ENCODE measurements at regions not wholly inside any gene's neighbourhood (a gene's known extent, or its start where the extent isn't known, plus 50 kb on each side); places are given as distances from the start of the nearest gene placed in this dataset.

- no peak for DNase-seq (ENCODE audit: low spot score)
- intact Hi-C loops (cut with micrococcal nuclease; ENCODE audit: unreplicated experiment), result no loop called here
- Histone ChIP-seq H3K27me3 (replicated peaks; ENCODE audit: insufficient read depth, low read depth, low read length, poor library complexity) (no peaks in the 10 kb centered on the region), H3K27ac (ENCODE audit: low read depth, low read length, poor library complexity, severe bottlenecking) (no peak overlapping the region), H3K9me3 (ENCODE audit: low read depth, low read length, poor library complexity, severe bottlenecking) (no peaks in the 10 kb centered on the region), H3K4me3 (ENCODE audit: low read depth, low read length, poor library complexity, severe bottlenecking) (no peak overlapping the region), H3K36me3 (ENCODE audit: insufficient read depth, low read length, poor library complexity, severe bottlenecking) (no peaks in the 10 kb centered on the region), H3K4me1 (ENCODE audit: insufficient read depth, low read length, poor library complexity, severe bottlenecking) (peaks cover 9% of the 10 kb centered on the region)
- ChIA-PET POLR2A (ENCODE audit: low non-redundant PET) (no interaction called here), CTCF (no interaction called here)
- BruUV-seq (replicated peaks), result no TSS peak
- no peak for TF ChIP-seq CTCF (conservative IDR thresholded peaks at IDR 0.05; ENCODE audit: low read depth, low read length)
- TF ChIP-seq EZH2 (IDR thresholded peaks at IDR 0.05; ENCODE audit: borderline replicate concordance, low read depth, low read length, poor library complexity, severe bottlenecking), result no peak
These were observed 299.9 kb downstream of the ZEB2 start for GRCh38 chr2:144219979-144220378.

GRCh38 chr2:144217853-144218633 is 301.9 kb downstream of the ZEB2 start:
- Histone ChIP-seq H3K9me3 (ENCODE audit: low read depth, low read length, poor library complexity, severe bottlenecking) (no peaks in the 10 kb centered on the region), H3K27ac (ENCODE audit: low read depth, low read length, poor library complexity, severe bottlenecking) (no peak overlapping the region), H3K36me3 (ENCODE audit: insufficient read depth, low read length, poor library complexity, severe bottlenecking) (no peaks in the 10 kb centered on the region), H3K27me3 (replicated peaks; ENCODE audit: insufficient read depth, low read depth, low read length, poor library complexity) (no peaks in the 10 kb centered on the region), H3K4me3 (ENCODE audit: low read depth, low read length, poor library complexity, severe bottlenecking) (no peak overlapping the region), H3K4me1 (ENCODE audit: insufficient read depth, low read length, poor library complexity, severe bottlenecking) (peaks cover 9% of the 10 kb centered on the region)
- CTCF ChIA-PET, result no interaction called here
- DNase-seq (ENCODE audit: low spot score), result no peak
- intact Hi-C loops (cut with micrococcal nuclease; ENCODE audit: unreplicated experiment), result no loop called here
- TF ChIP-seq CTCF (conservative IDR thresholded peaks at IDR 0.05; ENCODE audit: low read depth, low read length) (no peak), EZH2 (IDR thresholded peaks at IDR 0.05; ENCODE audit: borderline replicate concordance, low read depth, low read length, poor library complexity, severe bottlenecking) (no peak)
- POLR2A ChIA-PET (ENCODE audit: low non-redundant PET), result no interaction called here
- BruUV-seq (replicated peaks), result no TSS peak

- H3K27me3 ChIP-seq (replicated peaks; ENCODE audit: insufficient read depth, low read depth, low read length, poor library complexity), result no peaks in the 10 kb centered on the region
- no peak for TF ChIP-seq CTCF (conservative IDR thresholded peaks at IDR 0.05; ENCODE audit: low read depth, low read length)
- no peak for TF ChIP-seq EZH2 (IDR thresholded peaks at IDR 0.05; ENCODE audit: borderline replicate concordance, low read depth, low read length, poor library complexity, severe bottlenecking)
- H3K36me3 ChIP-seq (ENCODE audit: insufficient read depth, low read length, poor library complexity, severe bottlenecking), result no peaks in the 10 kb centered on the region
- CTCF ChIA-PET, result no interaction called here
- BruUV-seq (replicated peaks), result no TSS peak
- no peak for DNase-seq (ENCODE audit: low spot score)
- POLR2A ChIA-PET (ENCODE audit: low non-redundant PET), result no interaction called here
- no peaks in the 10 kb centered on the region for H3K9me3 ChIP-seq (ENCODE audit: low read depth, low read length, poor library complexity, severe bottlenecking)
- H3K4me1 ChIP-seq (ENCODE audit: insufficient read depth, low read length, poor library complexity, severe bottlenecking), result peaks cover 9% of the 10 kb centered on the region
- no peak overlapping the region for H3K4me3 ChIP-seq (ENCODE audit: low read depth, low read length, poor library complexity, severe bottlenecking)
- intact Hi-C loops (cut with micrococcal nuclease; ENCODE audit: unreplicated experiment), result no loop called here
- no peak overlapping the region for H3K27ac ChIP-seq (ENCODE audit: low read depth, low read length, poor library complexity, severe bottlenecking)
These were observed 303.9 kb downstream of the ZEB2 start for GRCh38 chr2:144215701-144216675.
